KMS-11 (cell line): ENCODE measurements at regions not wholly inside any gene's neighbourhood (a gene's known extent, or its start where the extent isn't known, plus 50 kb on each side); places are given as distances from the start of the nearest gene placed in this dataset.

Source experiments
- H2AFZ ChIP-seq: fragments of 200-600 bp; sonication (generic); 2 replicates; pipeline ENCODE4 v1.6.1; 2016; ENCODE audit warnings: antibody characterized with exemption, mixed run types, low read depth
- H3K27ac ChIP-seq: fragments of 200-600 bp; sonication (generic); 2 replicates; pipeline ENCODE4 v1.6.1; 2016; ENCODE audit warnings: mild to moderate bottlenecking, mixed run types
- H3K27me3 ChIP-seq: fragments of 200-600 bp; sonication (generic); 2 replicates; pipeline ENCODE4 v1.6.1; 2017; ENCODE audit warnings: mild to moderate bottlenecking, low read depth, mixed run types, moderate library complexity; ENCODE audit not compliant: insufficient read depth
- H3K36me3 ChIP-seq: fragments of 200-600 bp; sonication (generic); 2 replicates; pipeline ENCODE4 v1.6.1; 2017; ENCODE audit warnings: mild to moderate bottlenecking, mixed run types; ENCODE audit not compliant: insufficient read depth
- H3K4me1 ChIP-seq: fragments of 200-600 bp; sonication (generic); 2 replicates; pipeline ENCODE4 v1.6.1; 2016; ENCODE audit warnings: mild to moderate bottlenecking, low read depth, mixed run types; ENCODE audit not compliant: poor library complexity, severe bottlenecking
- H3K4me2 ChIP-seq: fragments of 200-600 bp; sonication (generic); 2 replicates; pipeline ENCODE4 v1.7.0; 2016; ENCODE audit warnings: mild to moderate bottlenecking, mixed run types
- H3K4me3 ChIP-seq: fragments of 200-600 bp; sonication (generic); IDR thresholded peaks from 2 replicates; pipeline ENCODE4 v1.6.1; 2017; ENCODE audit warnings: low read depth, low read length, mixed read lengths; ENCODE audit not compliant: insufficient read depth
- H3K79me2 ChIP-seq: fragments of 200-600 bp; sonication (generic); 2 replicates; pipeline ENCODE4 v1.6.1; 2016; ENCODE audit warnings: low read depth, mixed run types; ENCODE audit not compliant: insufficient read depth
- H3K9ac ChIP-seq: fragments of 200-600 bp; sonication (generic); 2 replicates; pipeline ENCODE4 v1.6.1; 2016; ENCODE audit warnings: mild to moderate bottlenecking, mixed run types
- H4K20me1 ChIP-seq: fragments of 200-600 bp; sonication (generic); 2 replicates; pipeline ENCODE4 v1.6.1; 2016; ENCODE audit warnings: mild to moderate bottlenecking, mixed run types; ENCODE audit not compliant: insufficient read depth
- TF ChIP-seq, protein P1 (sequence below): fragments of 200-600 bp; sonication (generic); conservative IDR thresholded peaks from 2 replicates; pipeline ENCODE4 v1.6.1; 2017; ENCODE audit warnings: low read depth, mild to moderate bottlenecking, antibody characterized with exemption, low read length, moderate library complexity, mixed read lengths

DNA sequence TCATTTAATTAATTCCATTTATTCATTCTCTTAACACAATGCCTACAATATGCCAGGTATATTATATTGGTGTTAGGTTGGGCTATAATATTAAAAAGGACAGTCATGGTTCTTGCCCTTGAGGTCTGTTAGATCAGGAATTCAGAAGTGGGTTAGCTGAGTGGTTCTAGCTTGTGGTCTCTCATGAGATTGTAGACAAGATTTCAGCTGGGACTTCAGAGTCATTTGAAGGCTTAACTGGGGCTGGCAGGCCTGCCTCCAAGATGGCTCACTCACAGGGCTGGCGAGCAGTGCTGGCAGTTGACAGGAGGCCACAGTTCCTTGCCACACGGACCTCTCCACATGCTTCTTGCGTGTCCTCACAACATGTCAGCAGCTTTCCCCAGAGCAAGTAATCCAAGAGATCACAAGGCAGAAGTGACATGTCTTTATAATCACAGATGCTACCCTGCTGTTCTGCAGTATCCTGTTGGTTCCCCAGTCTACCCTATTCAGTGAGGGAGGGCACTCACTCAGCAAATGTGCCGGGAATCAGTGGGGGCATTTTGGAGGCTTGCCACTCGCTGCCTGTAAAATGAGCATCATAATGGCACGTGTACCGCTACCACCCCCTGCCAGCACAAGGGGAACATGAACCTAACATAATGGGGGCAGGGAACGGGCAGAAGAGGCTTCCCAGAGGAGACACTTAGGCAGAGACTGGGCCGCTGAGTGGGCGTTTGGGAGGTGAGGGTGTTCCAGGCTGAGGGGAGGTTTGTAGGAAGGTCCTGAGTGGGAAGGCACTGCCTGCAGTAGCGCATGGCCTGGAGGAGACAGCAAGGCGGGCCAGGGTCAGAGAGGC is 70.0 kb downstream of the EXOSC2 start:
- no peak overlapping the region for H3K4me3 ChIP-seq
- no peak overlapping the region for H3K4me2 ChIP-seq
- no peaks in the 10 kb centered on the region for H4K20me1 ChIP-seq
- no peak overlapping the region for H2AFZ ChIP-seq
- no peak overlapping the region for H3K9ac ChIP-seq
- TF ChIP-seq, protein P1, sequence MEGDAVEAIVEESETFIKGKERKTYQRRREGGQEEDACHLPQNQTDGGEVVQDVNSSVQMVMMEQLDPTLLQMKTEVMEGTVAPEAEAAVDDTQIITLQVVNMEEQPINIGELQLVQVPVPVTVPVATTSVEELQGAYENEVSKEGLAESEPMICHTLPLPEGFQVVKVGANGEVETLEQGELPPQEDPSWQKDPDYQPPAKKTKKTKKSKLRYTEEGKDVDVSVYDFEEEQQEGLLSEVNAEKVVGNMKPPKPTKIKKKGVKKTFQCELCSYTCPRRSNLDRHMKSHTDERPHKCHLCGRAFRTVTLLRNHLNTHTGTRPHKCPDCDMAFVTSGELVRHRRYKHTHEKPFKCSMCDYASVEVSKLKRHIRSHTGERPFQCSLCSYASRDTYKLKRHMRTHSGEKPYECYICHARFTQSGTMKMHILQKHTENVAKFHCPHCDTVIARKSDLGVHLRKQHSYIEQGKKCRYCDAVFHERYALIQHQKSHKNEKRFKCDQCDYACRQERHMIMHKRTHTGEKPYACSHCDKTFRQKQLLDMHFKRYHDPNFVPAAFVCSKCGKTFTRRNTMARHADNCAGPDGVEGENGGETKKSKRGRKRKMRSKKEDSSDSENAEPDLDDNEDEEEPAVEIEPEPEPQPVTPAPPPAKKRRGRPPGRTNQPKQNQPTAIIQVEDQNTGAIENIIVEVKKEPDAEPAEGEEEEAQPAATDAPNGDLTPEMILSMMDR = no peak
- H3K27ac ChIP-seq = no peak overlapping the region
- peaks cover 6% of the 10 kb centered on the region; the same call in 1 of the 2 replicates for H3K79me2 ChIP-seq
- no peaks in the 10 kb centered on the region for H3K27me3 ChIP-seq
- no peaks in the 10 kb centered on the region for H3K36me3 ChIP-seq
- H3K4me1 ChIP-seq = peaks cover 11% of the 10 kb centered on the region

DNA sequence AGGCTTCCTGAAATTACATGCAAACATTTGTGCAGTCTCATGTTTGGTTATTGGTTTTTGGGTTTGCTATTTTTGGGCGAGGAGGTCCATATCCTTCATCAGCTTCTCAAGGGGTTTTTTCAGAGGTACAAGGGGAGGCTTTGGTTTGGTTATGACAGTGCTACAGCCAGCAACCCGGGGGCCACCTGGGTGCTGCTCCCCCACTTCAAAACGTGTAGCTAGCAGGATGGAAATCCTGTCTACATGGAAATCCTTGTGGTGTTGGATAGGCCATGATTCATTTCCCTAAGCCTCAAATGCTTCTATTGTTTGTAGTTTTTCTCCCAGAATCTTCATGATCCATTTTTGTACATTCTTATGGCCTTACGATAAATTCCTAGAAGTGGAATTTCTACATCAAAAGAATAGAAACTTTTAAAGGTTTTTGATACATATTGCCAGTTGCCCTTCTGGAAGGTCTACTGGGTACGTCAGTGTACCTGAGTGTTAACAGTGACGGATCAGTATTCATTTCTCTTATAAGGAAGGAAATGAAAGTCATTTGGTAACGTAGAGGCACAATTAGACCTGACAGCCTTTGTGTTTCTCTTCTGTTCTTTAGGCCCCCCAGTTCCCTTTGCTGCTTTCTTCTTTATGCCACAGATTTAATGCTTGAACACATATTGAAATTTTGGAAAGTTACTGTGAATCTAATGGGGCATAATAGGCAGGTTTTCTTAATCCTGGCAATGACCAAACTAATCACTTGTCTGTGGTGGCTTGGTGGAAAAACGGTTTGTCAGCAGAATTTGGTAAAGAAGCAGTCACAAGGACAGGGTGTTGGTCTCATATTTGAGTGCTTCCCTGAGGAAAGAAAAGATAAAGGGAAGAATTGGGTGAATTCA is 69.7 kb upstream of the ABL1 start:
- H2AFZ ChIP-seq = no peak overlapping the region

DNA sequence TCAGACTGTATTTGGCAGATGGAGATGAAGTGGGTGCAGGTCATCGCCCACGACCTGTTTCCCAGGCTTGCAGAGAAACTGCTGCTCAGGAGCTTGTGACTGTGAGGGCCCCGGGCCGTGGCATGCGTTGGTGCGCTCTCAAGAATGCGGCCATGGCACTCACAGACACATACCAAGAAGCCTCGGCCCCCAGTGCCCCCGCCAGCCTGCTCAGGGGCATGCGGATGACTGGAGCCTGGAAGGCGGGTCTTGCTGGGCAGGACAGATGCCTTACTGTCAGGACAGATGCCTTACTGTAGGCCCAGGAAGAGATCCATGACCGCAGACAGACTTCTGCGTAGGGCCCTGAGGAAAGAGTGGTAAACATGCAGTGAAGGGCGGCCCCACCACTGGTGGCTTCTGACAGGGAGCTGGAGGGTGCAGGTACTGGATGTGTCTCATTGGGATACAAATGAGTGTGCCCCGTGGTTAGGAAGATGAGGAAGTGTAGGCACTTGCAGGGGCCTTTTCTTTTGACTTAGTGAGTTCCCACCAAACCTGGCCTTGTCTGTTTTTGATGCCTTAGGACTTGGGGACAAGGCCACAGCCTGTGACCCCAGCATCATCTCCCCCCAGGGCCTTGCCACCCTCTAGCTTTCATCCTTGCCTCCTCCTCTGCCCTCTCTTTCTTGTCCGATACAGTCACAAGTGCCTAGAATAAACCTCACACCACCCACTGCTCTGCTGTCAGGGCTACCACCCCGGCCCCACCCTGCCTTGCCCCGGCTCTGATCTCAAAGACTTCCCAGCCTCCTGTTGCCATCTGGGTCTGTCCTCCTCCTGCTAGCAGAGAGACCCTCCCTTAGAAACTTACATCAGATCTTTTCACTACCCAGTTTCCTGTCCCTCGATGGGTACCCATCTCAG is 68.8 kb upstream of the ABL1 start:
- Histone ChIP-seq H3K27me3 (no peaks in the 10 kb centered on the region), H4K20me1 (no peaks in the 10 kb centered on the region), H3K79me2 (no peaks in the 10 kb centered on the region), H3K27ac (no peak overlapping the region), H3K9ac (no peak overlapping the region), H3K4me1 (peaks cover 11% of the 10 kb centered on the region), H3K4me2 (no peak overlapping the region), H3K36me3 (no peaks in the 10 kb centered on the region), H3K4me3 (no peak overlapping the region), H2AFZ (no peak overlapping the region)
- TF ChIP-seq, protein P1 = no peak

More for the DNA sequence above, 69.7 kb upstream of the ABL1 start:
- H3K4me3 ChIP-seq = no peak overlapping the region
- no peaks in the 10 kb centered on the region for H3K36me3 ChIP-seq
- no peaks in the 10 kb centered on the region for H3K79me2 ChIP-seq
- H3K27ac ChIP-seq = no peak overlapping the region
- no peak overlapping the region for H3K9ac ChIP-seq
- H3K4me1 ChIP-seq = peaks cover 11% of the 10 kb centered on the region
- TF ChIP-seq, protein P1 = no peak
- no peaks in the 10 kb centered on the region for H3K27me3 ChIP-seq
- no peak overlapping the region for H3K4me2 ChIP-seq
- no peaks in the 10 kb centered on the region for H4K20me1 ChIP-seq

DNA sequence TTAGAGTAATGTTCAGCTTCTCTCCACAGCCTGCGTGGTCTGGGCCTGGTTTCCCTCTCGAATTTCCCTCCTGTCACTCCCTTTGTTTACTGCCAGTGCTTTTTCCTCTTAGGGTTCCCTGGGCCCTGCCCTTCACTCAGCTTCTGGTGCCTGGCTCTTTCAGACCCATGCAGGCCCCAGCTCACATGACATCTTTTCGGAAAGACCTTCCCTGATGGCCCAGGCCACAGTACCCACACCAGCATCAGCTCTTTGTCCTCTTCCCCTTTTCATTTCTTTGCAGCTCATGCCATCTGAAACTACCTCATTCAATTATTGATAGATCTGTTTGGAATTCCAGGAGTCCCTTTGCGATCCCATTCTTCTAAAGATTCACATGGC is 68.1 kb upstream of the ABL1 start:
- H4K20me1 ChIP-seq = no peaks in the 10 kb centered on the region
- no peak overlapping the region for H3K4me2 ChIP-seq
- no peak overlapping the region for H3K27ac ChIP-seq
- H3K4me3 ChIP-seq = no peak overlapping the region
- H3K9ac ChIP-seq = no peak overlapping the region
- no peaks in the 10 kb centered on the region for H3K27me3 ChIP-seq
- H3K36me3 ChIP-seq = no peaks in the 10 kb centered on the region
- TF ChIP-seq, protein P1 = no peak
- no peak overlapping the region for H2AFZ ChIP-seq
- H3K4me1 ChIP-seq = peaks cover 11% of the 10 kb centered on the region
- H3K79me2 ChIP-seq = no peaks in the 10 kb centered on the region
